NCI-H146 (cell line): ENCODE measurements at regions not wholly inside any gene's neighbourhood (a gene's known extent, or its start where the extent isn't known, plus 50 kb on each side); places are given as distances from the start of the nearest gene placed in this dataset.

Experiments
- DNase-seq: peaks from one replicate; lab custom pipeline; 2025; lab: John Stamatoyannopoulos, UW

- DNase-seq = no peak
Measured at GRCh38 chr13:79703772-79704171, 222.8 kb downstream of the NDFIP2 start.

- DNase-seq = no peak
Measured at GRCh38 chr13:79695754-79696153, 214.8 kb downstream of the NDFIP2 start.

GRCh38 chr13:79692846-79693245 is 211.9 kb downstream of the NDFIP2 start:
- no peak for DNase-seq

GRCh38 chr13:79691826-79692225 is 210.9 kb downstream of the NDFIP2 start:
- DNase-seq = no peak

GRCh38 chr13:79688741-79689140 is 207.8 kb downstream of the NDFIP2 start:
- DNase-seq = no peak

- DNase-seq = no peak
Measured at GRCh38 chr13:79686441-79686840, 205.5 kb downstream of the NDFIP2 start.

GRCh38 chr13:79684371-79684770 is 203.4 kb downstream of the NDFIP2 start:
- no peak for DNase-seq

- DNase-seq = no peak
Measured at GRCh38 chr13:79682164-79682563, 201.2 kb downstream of the NDFIP2 start.

GRCh38 chr13:79681069-79681468 is 200.1 kb downstream of the NDFIP2 start:
- no peak for DNase-seq

- DNase-seq = no peak
Measured at GRCh38 chr13:79680485-79680884, 199.5 kb downstream of the NDFIP2 start.

- peak; percentile 65 for DNase-seq
Measured at GRCh38 chr13:79679334-79679733, 198.4 kb downstream of the NDFIP2 start.

- no peak for DNase-seq
Measured at GRCh38 chr13:79678100-79678499, 197.1 kb downstream of the NDFIP2 start.

GRCh38 chr13:79675931-79676660 is 195.1 kb downstream of the NDFIP2 start:
- DNase-seq = peak; percentile 6

GRCh38 chr13:79674765-79675515 is 194.0 kb downstream of the NDFIP2 start:
- DNase-seq = no peak

GRCh38 chr13:79673993-79674377 is 193.0 kb downstream of the NDFIP2 start:
- no peak for DNase-seq

- DNase-seq = no peak
Measured at GRCh38 chr13:79673310-79673992, 192.5 kb downstream of the NDFIP2 start.

GRCh38 chr13:79671420-79671819 is 190.5 kb downstream of the NDFIP2 start:
- DNase-seq = no peak

- DNase-seq = no peak
Measured at GRCh38 chr13:79668201-79668752, 187.3 kb downstream of the NDFIP2 start.

- no peak for DNase-seq
Measured at GRCh38 chr13:79667771-79668170, 186.8 kb downstream of the NDFIP2 start.

GRCh38 chr13:79663977-79664636 is 183.2 kb downstream of the NDFIP2 start:
- no peak for DNase-seq

- no peak for DNase-seq
Measured at GRCh38 chr13:79663435-79663834, 182.5 kb downstream of the NDFIP2 start.

GRCh38 chr13:79662882-79663281 is 181.9 kb downstream of the NDFIP2 start:
- peak; percentile 19 for DNase-seq
